Heart left ventricle (tissue), 13 donors: ENCODE measurements at regions not wholly inside any gene's neighbourhood (a gene's known extent, or its start where the extent isn't known, plus 50 kb on each side); places are given as distances from the start of the nearest gene placed in this dataset.

ENCODE experiments used
- CTCF ChIP-seq, 12 donors: fragments of 200-600 bp; sonication (generic) in 4 of 12; IDR thresholded peaks; one replicate each; pipeline versions ENCODE4 v1.5.0 to v1.8.0; 2018 to 2022; ENCODE audit warnings: antibody characterized with exemption in 12 of 12, mild to moderate bottlenecking in 5 of 12
- POLR2A ChIP-seq, 2 donors: fragments of 450-650 bp; IDR thresholded peaks; one replicate each; pipeline ENCODE4 v1.6.1; 2017; ENCODE audit warnings: antibody characterized with exemption in 2 of 2, mild to moderate bottlenecking in 2 of 2, moderate library complexity in 2 of 2
- donor health status: ischemic (EF 13 %, LVEDD 7.1; RV severe dilation, severe dysfunction).
- donor health status: DM: no; HTN: yes; CAD: no.
- donor health status: DM: no; HTN: no; CAD: no.
- donor health status: ischemic (EF 25% LVEDD 6.9; RV normal size, moderate dysfunction).
- donor health status: ischemic (EF 25% LVEDD 5.7; RV mildly dilated, moderate dysfunction).
- donor health status: ischemic (EF 35%, LVEDD 5.7; RV mildly dilated, moderate dysfunction).
- donor health status: nonischemic (EF 11% LVEDD 7.7; RV severe dilation, severe dysfunction).
- donor health status: DM: yes; HTN: yes; CAD: no.
- donor health status: PGD.
- donor health status: ischemic (EF 29% LVEDD 5.4; RV normal size, mild dysfunction).
- donor health status: nonischemic (EF 23%, LVEDD 6.1; RV moderate dilation, normal function).

GRCh38 chr12:5180496-5180895, 136.8 kb downstream of the KCNA5 start:
- no peak for TF ChIP-seq CTCF (IDR thresholded peaks at IDR 0.05)
- no peak for TF ChIP-seq POLR2A (IDR thresholded peaks at IDR 0.05)
